ENCODE measurements at regions not wholly inside any gene's neighbourhood (a gene's known extent, or its start where the extent isn't known, plus 50 kb on each side); places are given as distances from the start of the nearest gene placed in this dataset.

DNA sequence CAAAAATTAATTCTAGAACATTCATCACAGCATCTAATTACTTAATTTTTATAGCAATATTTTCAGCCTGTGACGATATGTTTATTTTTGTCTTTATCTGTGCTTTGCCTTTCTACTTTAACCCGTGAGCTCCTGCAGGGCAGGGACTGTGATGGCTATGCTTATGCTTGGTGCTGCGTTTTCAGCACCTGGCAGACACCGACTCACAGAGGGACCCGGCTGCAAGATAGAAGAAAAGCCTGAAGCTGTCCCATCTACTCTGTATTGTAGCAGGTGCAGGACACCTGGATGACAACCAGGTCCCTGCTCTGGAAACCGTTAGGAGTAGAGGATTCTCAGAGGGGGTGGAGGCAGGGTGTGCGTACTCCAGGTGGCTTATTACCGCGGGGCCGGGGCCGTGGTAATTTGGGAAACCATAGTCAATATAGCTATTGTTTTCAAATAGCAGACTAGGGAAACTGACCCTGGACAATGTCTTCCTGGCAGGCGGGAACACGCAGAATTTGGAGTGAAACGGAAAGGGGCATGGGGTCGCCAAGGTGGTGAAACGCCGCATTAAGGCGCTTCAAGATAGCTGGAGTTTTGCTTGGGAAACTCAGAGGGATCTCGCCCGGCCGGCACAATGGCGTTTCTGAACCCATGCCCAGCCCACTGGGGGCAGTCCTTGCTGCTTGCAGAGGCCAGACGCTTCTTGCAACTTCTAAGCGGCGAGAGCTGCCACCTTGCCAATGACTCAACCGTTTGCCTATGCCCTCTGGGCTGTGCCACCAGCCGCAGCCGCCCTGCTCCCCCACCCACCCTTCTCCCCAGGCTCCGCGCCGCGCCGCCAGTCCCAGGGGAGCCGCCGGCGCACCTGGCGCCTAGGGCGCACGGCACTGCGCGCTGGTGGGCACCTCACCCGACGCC is 140.1 kb upstream of the PALM2AKAP2 start:
- TF ChIP-seq, protein P1, sequence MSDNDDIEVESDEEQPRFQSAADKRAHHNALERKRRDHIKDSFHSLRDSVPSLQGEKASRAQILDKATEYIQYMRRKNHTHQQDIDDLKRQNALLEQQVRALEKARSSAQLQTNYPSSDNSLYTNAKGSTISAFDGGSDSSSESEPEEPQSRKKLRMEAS (IDR thresholded peaks at IDR 0.05; ENCODE audit: insufficient read depth, insufficient read length) = no peak
- TF ChIP-seq, protein P2, sequence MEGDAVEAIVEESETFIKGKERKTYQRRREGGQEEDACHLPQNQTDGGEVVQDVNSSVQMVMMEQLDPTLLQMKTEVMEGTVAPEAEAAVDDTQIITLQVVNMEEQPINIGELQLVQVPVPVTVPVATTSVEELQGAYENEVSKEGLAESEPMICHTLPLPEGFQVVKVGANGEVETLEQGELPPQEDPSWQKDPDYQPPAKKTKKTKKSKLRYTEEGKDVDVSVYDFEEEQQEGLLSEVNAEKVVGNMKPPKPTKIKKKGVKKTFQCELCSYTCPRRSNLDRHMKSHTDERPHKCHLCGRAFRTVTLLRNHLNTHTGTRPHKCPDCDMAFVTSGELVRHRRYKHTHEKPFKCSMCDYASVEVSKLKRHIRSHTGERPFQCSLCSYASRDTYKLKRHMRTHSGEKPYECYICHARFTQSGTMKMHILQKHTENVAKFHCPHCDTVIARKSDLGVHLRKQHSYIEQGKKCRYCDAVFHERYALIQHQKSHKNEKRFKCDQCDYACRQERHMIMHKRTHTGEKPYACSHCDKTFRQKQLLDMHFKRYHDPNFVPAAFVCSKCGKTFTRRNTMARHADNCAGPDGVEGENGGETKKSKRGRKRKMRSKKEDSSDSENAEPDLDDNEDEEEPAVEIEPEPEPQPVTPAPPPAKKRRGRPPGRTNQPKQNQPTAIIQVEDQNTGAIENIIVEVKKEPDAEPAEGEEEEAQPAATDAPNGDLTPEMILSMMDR (IDR thresholded peaks at IDR 0.05; ENCODE audit: extremely low read depth in 1 of 2, insufficient read depth in 1 of 2, low read depth in 1 of 2, low read length in 2 of 2) = no peak
- TF ChIP-seq POLR2A (IDR thresholded peaks at IDR 0.05; ENCODE audit: low read depth, low read length) (no peak), POLR2AphosphoS5 (IDR thresholded peaks at IDR 0.05; ENCODE audit: insufficient read depth, low read depth, low read length) (no peak), EZH2 (IDR thresholded peaks at IDR 0.05; ENCODE audit: borderline replicate concordance, low read depth, low read length, severe bottlenecking) (no peak), MYC (IDR thresholded peaks at IDR 0.05; ENCODE audit: low read depth, low read length) (no peak), FOS (IDR thresholded peaks at IDR 0.05; ENCODE audit: borderline replicate concordance, insufficient read depth, low read length) (no peak)

All from endothelial cell of umbilical vein (primary cell).